Lower leg skin (tissue), 4 donors: ENCODE measurements at regions not wholly inside any gene's neighbourhood (a gene's known extent, or its start where the extent isn't known, plus 50 kb on each side); places are given as distances from the start of the nearest gene placed in this dataset.

Experiments
- DNase-seq, 2 donors: peaks; one replicate each; pipeline ENCODE4 v3.0.0-alpha.2; 2019; ENCODE audit warnings: low spot score in 2 of 2
- H3K4me3 ChIP-seq: fragments of 200-600 bp; sonication (generic); 2 replicates; pipeline ENCODE4 v1.5.1; 2017; ENCODE audit warnings: mild to moderate bottlenecking, low read depth; ENCODE audit not compliant: poor library complexity, severe bottlenecking
- POLR2A ChIP-seq, 2 donors: fragments of 450-650 bp; IDR thresholded peaks; one replicate each; pipeline ENCODE4 v1.6.1; 2016 to 2017; ENCODE audit warnings: antibody characterized with exemption in 2 of 2, mild to moderate bottlenecking in 1 of 2, moderate library complexity in 1 of 2
- WGBS, 2 donors: methylation state at CpG; one replicate each; pipeline ENCODE4 v1.1.5; 2018; 5-methylcytosine and 5-hydroxymethylcytosine counted together
- intact Hi-C: fragments of 100-400 bp; cut with DNase I; formaldehyde crosslinking; loops from one replicate; pipeline ENCODE4 v1.15.0; 2023; ENCODE audit warnings: low total_unique reads
- TF ChIP-seq, protein P1 (sequence below), 3 donors: fragments of 450-650 bp; IDR thresholded peaks; one replicate each; pipeline ENCODE4 v1.5.1; 2016; ENCODE audit warnings: antibody characterized with exemption in 3 of 3, mild to moderate bottlenecking in 3 of 3, moderate library complexity in 2 of 3

DNA sequence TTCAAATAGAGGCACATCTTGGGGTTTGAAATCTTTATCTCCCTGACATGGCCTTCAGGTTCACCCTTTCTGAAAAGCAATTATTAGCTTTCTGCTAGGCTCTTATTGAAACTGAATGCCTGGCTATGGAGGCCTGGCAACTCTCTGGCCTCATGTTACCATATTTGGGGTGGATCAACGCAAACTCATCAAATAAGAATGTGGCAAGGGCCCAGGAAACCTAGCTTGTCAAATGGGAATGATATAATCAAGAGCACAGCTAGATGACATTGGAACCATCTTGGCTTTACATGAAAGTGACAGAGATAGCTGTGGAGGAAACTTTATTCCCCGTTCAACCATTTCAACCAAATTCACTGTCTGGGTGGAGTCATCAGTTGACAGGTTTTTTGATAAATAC, 202.8 kb upstream of the SMIM30 start:
- DNase-seq: no peak
- 60 to 68% methylated on average over 2 of the region's 2 CpGs for WGBS, 2 donors
- H3K4me3 ChIP-seq: no peak overlapping the region
- intact Hi-C loops: no loop called here
- TF ChIP-seq, protein P1, sequence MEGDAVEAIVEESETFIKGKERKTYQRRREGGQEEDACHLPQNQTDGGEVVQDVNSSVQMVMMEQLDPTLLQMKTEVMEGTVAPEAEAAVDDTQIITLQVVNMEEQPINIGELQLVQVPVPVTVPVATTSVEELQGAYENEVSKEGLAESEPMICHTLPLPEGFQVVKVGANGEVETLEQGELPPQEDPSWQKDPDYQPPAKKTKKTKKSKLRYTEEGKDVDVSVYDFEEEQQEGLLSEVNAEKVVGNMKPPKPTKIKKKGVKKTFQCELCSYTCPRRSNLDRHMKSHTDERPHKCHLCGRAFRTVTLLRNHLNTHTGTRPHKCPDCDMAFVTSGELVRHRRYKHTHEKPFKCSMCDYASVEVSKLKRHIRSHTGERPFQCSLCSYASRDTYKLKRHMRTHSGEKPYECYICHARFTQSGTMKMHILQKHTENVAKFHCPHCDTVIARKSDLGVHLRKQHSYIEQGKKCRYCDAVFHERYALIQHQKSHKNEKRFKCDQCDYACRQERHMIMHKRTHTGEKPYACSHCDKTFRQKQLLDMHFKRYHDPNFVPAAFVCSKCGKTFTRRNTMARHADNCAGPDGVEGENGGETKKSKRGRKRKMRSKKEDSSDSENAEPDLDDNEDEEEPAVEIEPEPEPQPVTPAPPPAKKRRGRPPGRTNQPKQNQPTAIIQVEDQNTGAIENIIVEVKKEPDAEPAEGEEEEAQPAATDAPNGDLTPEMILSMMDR (IDR thresholded peaks at IDR 0.05): no peak
- TF ChIP-seq POLR2A (IDR thresholded peaks at IDR 0.05): no peak

DNA sequence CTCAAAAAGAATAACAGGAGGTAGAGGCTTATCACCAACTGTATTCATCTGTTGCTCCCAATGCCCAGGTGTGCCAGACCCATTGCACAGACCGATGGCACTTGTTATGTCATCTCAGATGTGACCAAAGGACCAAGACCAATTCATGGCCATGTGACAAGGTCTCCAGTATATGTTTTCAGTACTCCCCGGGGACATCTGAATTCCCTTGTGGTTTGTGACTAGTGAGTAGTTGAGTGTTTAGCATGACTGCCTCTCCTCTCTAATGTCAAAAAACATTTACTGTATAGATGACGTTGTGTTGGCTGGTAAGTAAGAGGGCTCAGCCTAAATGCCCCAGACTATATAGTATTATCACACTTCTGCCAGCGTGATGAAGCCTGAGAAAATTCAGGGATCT, 202.1 kb upstream of the SMIM30 start:
- H3K4me3 ChIP-seq: no peak overlapping the region
- WGBS, 2 donors: 88 to 89% methylated on average over 4 of the region's 4 CpGs
- intact Hi-C loops: no loop called here
- no peak for DNase-seq
- TF ChIP-seq, protein P1 (IDR thresholded peaks at IDR 0.05): no peak
- TF ChIP-seq POLR2A (IDR thresholded peaks at IDR 0.05): no peak

DNA sequence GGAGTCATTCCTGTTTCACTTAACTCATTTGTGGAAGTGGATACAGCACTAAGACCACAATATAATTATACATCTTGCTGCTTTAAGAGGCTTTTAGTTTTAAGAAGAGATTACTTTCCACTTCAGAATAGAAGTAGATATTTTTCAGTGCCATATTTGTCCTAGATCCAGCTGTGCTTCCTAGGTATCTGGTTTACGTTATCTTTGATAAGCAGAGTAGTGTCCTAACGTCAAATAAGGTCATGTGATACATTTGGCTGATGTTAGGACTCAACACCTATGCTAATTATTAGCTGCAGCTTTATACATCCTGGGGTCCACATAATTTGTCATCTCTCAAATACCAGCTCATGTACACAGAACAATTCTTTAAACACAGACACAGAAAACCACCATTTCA, 196.2 kb upstream of the SMIM30 start:
- 31 to 41% methylated on average over 2 of the region's 2 CpGs for WGBS, 2 donors
- intact Hi-C loops: no loop called here
- H3K4me3 ChIP-seq: no peak overlapping the region
- DNase-seq: no peak
- TF ChIP-seq, protein P1 (IDR thresholded peaks at IDR 0.05): no peak
- no peak for TF ChIP-seq POLR2A (IDR thresholded peaks at IDR 0.05)

DNA sequence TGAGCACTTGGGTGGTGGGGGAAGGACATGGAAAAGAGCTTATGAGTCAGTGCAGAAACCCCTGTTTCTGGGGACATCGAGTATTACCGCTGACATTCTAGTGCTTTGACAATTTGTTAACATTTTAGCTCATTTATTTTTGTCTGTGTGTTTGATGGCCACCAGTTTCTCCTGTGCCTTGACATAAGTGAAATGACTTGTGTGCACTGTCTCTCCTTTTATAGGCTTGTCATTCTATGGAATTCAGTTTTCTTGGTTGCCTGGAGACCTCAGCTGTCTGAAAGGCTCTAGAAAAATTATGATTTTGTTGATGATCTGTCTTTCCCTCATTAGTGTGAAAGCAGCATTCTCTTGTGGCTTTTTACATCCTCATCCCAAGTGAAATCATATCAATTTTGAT, 190.0 kb upstream of the SMIM30 start:
- intact Hi-C loops: no loop called here
- no peak for DNase-seq
- TF ChIP-seq, protein P1 (IDR thresholded peaks at IDR 0.05): no peak
- no peak for TF ChIP-seq POLR2A (IDR thresholded peaks at IDR 0.05)
- 88 to 99% methylated on average over 2 of the region's 2 CpGs for WGBS, 2 donors
- no peak overlapping the region for H3K4me3 ChIP-seq

DNA sequence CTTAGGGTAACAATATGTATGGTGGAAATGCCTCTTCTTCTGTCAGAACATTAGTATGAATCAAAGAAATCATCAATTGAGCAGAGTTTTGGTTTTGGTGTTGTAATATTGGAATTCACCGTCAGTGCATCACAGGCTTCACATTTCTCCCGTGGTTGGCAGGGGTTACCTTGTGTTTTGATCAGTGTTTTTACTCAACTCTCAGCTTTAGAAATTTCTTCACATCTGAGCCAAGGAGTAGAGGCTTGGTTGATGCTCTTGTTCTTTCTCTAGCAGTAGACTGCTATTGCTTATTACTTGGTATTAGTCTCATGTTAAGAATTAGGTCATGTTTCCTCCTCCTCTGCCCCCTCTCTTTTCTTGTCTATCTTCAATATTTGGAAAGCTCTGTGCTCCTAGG, 188.8 kb upstream of the SMIM30 start:
- H3K4me3 ChIP-seq: no peak overlapping the region
- intact Hi-C loops: no loop called here
- WGBS, 2 donors: 27 to 33% methylated on average over 2 of the region's 2 CpGs
- DNase-seq: no peak
- TF ChIP-seq, protein P1 (IDR thresholded peaks at IDR 0.05): no peak
- TF ChIP-seq POLR2A (IDR thresholded peaks at IDR 0.05): no peak

DNA sequence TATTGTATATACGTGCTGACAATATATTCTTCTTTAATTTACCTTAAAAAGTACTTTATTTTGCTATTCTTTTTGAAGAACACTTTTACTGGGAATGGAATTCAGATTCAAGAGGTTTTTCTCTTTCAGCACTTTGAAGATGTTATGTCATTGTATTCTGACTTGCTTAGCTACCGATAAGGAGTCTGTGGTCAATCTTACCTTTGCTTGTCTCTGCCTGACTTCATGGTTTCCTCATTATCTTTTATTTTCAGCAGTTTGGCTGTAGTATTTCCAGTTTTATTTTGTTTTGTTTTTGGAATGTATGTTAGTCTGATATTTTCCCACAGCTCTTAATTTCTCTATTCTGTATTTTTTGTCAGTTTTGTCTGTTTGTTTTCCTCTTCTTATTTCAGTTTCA, 187.9 kb upstream of the SMIM30 start:
- 74 to 81% methylated on average over 2 of the region's 2 CpGs for WGBS, 2 donors
- no peak for DNase-seq
- TF ChIP-seq POLR2A (IDR thresholded peaks at IDR 0.05): no peak
- TF ChIP-seq, protein P1 (IDR thresholded peaks at IDR 0.05): no peak
- no peak overlapping the region for H3K4me3 ChIP-seq
- intact Hi-C loops: no loop called here
